Prostate gland (tissue), 2 donors: ENCODE measurements at regions not wholly inside any gene's neighbourhood (a gene's known extent, or its start where the extent isn't known, plus 50 kb on each side); places are given as distances from the start of the nearest gene placed in this dataset.
"Not testable (repeated sequence)": the region's sequence is repeated elsewhere in the genome, so short reads cannot be mapped to it uniquely, and the experiment has no call there.

Experiments used
- POLR2A ChIP-seq: fragments of 450-650 bp; IDR thresholded peaks from one replicate; pipeline ENCODE4 v1.6.1; 2016; ENCODE audit warnings: antibody characterized with exemption, mild to moderate bottlenecking
- TF ChIP-seq, protein P1 (sequence below), 4 experiments: fragments of 200-600 bp in 2 of 4; fragments of 450-650 bp in 2 of 4; sonication (generic) in 2 of 4; IDR thresholded peaks; 1 replicate in 3 of 4; 2 replicates in 1 of 4; pipeline ENCODE4 v1.5.1; 2016 to 2019; ENCODE audit warnings: antibody characterized with exemption in 4 of 4, mild to moderate bottlenecking in 2 of 4, moderate library complexity in 2 of 4

DNA sequence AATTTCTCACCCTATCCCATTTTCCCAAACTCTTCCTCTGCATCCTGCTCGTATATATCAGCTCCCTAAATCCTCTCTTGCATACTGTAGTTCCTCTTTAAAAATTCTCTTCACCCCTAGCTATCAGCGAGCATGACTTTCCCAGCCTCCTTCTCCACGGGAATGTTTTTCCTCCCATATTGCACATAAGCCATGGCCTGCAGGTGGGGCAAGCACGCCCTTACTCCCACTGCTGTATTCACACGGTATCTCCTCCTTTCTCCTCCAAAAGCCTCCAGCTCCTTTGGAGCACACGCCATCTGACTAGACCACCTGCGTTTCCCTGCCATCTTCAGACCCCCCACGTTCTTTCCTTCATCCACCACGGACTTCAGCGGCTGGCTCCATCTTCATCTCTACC is 208.7 kb upstream of the FRG1 start:
- TF ChIP-seq POLR2A, result not testable (repeated sequence)
- TF ChIP-seq, protein P1, sequence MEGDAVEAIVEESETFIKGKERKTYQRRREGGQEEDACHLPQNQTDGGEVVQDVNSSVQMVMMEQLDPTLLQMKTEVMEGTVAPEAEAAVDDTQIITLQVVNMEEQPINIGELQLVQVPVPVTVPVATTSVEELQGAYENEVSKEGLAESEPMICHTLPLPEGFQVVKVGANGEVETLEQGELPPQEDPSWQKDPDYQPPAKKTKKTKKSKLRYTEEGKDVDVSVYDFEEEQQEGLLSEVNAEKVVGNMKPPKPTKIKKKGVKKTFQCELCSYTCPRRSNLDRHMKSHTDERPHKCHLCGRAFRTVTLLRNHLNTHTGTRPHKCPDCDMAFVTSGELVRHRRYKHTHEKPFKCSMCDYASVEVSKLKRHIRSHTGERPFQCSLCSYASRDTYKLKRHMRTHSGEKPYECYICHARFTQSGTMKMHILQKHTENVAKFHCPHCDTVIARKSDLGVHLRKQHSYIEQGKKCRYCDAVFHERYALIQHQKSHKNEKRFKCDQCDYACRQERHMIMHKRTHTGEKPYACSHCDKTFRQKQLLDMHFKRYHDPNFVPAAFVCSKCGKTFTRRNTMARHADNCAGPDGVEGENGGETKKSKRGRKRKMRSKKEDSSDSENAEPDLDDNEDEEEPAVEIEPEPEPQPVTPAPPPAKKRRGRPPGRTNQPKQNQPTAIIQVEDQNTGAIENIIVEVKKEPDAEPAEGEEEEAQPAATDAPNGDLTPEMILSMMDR (IDR thresholded peaks at IDR 0.05), result not testable (repeated sequence)
